G401 (cell line): ENCODE measurements at regions not wholly inside any gene's neighbourhood (a gene's known extent, or its start where the extent isn't known, plus 50 kb on each side); places are given as distances from the start of the nearest gene placed in this dataset.
A peak's percentile ranks its signal among the peaks of the same experiment; 100 is the strongest.

ENCODE experiments used
- DNase-seq: peaks from one replicate; pipeline ENCODE4 v3.0.0-alpha.2; 2015; ENCODE audit warnings: low spot score
- in situ Hi-C: cut with HindIII; loops from 2 replicates; pipeline ENCODE4 v1.10.0; 2016; ENCODE audit warnings: low sequenced_read_pairs, mixed read lengths

DNA sequence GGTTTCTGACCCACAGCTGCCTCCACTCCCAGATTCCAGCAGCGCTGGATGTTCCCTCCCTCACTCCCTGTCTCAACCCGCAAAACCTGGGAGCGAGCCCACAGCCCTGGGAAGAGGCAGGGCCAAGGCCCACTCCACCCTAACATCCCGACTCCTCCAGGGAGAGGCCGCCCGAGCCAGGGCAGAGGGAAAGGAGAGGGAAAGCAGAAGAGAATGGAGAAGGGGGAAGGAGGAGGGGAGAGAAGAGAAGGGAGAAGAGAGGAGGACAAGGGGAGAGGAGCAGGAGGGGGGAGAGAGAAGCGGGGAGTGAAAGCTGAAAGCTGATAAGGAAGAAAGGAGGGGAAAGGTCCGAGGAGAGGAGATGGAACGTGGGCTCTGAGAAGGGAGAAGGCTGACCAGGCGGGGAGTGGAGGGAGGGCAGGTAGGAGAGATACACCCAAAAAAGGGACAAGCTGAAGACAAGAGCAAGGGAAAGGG lies 120.2 kb upstream of the PJA1 start:
- no peak for DNase-seq
- in situ Hi-C loops: no loop called here

DNA sequence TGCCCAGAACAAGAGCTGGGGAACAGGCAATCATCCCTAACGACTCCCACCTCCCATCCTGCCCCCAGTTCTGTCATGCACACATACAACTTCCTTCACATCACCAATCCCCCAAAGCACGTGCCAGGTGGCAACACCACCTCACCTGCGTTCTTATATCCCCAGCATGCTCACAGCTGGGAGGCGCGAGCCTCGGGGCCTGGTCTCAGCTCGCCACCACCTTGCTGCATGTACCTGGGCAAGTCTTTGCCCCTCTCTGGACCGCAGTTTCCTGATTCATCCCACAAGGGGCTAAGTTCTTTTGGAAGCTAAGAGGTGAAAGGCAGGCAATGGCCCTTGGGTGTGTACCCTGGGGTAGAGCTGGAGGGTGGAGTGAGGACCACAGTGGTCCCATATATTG lies 119.2 kb upstream of the PJA1 start:
- DNase-seq: no peak
- in situ Hi-C loops: no loop called here

DNA sequence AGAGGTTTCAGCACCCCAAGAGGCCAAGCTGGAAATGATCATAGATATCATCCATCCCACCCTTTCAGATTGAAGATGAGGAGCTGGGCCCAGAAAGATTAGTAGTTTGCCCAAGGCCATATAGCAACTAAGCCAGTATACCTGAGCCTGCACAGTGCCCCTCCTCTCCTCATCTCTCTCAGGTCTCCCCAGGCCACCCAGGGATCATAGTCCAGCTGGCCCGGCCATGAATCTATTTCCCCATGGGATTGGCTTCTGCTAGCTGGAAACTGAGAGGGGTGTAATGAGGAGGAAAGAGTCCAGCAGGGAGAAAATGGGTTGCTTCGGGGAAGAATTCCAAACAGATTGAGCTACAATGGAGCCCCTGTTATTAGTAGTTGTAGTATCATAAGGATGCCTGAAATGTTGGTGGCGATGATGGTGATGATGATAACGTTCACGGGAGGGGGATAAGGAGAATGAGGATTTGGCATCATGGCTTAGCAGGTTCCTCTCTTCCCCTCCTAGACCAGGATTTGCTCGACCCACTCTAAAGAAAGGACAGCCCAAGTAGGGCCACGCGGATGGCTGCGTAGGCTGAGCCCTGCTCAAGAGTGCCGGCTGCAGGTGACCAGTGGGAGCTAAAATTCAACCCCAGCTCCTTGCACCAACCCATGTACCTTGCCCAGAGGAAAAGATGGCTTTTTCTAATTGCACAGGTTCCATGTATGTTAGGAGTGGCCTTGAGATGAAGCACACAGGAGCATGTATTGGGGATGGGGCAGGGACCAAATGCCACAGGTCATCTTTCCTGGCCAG lies 117.8 kb upstream of the PJA1 start:
- in situ Hi-C loops: no loop called here
- no peak for DNase-seq

DNA sequence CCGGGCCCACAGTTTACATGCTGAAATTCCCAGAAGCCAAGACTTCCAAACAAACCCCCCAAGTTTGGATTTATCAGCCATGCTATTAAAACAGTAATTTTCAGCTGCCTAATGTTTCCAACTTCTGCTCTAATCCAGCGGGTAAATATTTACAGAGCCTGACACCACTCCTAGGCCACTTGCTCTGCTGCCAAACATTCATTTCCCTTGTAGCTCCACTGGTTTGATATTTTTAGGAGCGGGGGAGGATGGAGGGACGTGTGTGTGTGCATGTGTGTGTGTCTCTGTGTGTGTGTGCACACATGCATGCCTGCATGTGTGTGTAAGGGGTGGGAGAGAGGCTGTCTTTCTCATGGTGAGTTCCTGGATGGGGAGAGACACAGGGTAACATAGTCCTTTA lies 115.7 kb upstream of the PJA1 start:
- no peak for DNase-seq
- in situ Hi-C loops: no loop called here

DNA sequence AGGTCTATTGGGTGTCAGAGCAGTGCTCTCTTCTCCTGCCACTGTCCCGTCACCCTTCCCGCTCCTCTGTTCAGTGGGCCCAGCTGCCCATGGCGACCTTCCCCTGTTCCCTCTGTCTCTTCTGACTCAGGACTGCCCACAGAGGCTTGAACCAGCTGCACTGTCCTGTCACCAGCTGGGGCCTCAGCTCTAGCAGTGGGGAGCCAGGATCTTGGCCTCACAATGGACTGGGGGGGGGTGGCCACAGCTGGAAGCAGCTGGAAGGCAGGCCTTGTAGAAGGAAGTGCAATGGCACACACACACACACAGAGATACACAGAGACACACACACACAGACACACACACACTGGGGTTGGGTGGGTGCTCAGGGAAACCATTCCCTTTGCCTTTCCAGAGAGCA lies 114.0 kb upstream of the PJA1 start:
- in situ Hi-C loops: no loop called here

DNA sequence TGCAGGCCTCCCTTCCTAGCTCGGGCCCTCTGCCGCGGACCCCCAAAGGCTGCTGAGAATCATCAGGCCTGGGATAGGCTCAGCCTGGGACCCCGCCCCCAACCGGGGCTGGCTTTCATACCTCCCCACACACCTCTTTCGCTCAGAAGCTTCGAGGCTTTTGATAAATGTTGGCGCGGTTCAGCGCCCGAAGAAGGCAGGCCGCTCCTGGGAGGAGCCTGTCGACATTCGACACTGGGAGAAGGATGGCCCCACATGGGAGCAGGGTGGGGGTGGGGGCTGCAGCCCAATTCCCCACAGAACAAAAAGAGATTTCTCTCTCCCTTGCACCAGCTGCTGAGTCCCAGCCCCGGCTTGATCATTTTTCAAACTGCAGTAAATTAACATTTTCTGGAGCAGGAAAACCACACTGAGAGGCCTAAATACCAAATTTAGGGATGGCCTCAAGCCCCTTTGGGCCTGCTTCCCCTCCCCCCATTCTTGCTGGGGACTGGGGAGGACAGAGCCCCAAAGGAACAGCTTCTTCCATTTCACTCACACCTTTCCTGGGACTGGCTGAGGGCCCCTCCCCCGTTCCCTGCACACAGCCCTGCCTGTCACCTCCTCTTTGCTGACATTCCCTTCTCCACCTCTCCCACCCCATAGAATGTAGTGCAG lies 112.9 kb upstream of the PJA1 start:
- DNase-seq: no peak
- in situ Hi-C loops: no loop called here

More for the DNA sequence above, 114.0 kb upstream of the PJA1 start:
- no peak for DNase-seq

DNA sequence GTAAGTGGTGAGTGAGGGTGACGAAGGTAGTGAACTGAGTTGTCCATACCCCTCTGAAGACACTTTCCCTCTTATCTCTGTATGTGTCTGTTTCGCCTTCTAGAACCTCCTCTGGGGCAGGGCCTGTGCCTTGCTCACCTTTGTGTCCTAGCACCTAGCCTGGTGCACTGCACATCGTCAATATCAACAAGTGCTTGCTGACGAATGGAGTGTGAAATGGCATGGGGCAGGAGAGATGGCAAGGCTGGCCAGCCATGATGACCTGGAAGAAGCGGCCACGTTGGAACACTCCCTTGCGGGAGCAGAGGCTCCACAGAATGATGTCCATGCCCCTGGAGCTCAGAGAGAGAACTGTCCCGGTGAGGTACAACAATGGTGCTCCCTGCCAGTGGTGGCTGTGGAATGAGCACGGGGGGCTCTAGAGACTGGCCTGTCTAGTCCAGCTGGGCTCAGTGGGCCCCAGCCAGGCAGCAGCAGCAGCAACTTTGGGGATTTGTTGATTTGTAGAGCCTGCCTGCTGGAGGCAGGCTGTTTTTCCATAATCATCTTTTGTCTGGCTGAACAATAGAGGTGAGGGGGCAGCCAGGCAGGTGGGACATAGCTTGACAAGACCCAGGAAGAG lies 112.2 kb upstream of the PJA1 start:
- in situ Hi-C loops: no loop called here
- no peak for DNase-seq

DNA sequence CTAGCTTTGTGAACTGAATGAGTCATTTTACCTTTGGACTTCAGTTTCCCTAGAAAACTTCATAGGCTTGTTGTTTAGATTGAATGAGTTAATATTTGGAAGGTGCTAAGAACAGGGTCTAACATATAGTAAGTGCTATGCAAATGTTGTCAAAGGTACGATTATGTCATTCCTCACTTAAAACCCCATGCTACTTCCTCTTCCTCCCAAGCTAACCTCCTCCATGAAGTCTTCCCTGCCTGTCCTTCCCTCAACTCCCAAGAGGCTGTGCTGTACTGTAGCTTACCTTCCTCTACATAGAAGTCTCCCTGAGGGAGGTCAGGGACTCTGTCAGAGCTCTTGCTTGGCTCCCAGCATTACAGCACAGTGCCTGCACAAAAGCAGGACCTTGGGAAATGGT lies 103.4 kb upstream of the PJA1 start:
- in situ Hi-C loops: no loop called here
- no peak for DNase-seq

DNA sequence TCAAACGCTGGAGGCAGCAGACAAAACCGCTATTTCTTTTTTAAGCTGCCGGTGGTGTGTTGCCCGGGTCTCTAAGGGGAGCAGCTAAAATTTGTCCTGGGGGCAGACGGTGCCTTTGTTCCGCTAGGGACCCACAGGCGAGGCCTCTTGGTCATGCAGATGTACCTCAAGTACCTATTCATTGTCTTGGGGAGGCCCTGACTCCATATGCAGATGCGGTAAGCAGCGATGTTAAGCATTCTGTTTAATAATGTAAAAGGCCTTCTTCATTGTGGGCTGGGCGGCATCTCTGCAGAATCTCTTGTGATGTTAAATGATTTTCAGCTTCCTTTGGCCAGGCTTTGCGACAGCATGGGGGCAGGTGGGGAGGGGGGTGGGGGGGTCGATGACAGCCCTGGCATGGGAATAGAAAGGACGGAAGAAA lies 98.9 kb upstream of the PJA1 start:
- in situ Hi-C loops: no loop called here
- DNase-seq: no peak

DNA sequence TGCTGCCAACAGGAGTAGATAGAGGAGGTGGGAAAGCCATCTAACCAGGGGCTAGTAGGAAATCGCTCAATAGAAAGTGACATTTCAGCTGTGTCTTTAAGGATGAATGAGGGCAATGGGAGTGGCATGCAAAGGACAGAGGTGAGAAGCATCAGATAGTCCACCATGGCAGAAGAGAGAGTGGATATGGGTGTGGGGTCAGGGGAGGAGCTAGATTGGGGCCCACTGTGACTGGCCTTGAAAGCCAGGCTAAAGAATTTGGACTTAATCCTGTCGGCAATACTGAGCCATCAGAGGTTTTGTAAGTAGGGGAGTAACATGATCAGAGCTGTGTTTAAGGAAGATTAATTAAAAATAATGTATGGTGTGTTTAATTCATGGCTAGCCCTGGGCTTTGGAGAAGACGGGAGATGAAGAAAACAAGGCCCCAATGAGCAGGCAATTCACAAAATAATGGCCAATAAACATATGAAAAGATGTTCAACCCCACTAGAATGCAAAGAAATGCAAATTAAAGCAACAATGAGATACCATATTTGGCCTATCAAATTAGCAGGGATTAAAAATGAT lies 98.1 kb upstream of the PJA1 start:
- in situ Hi-C loops: no loop called here
- no peak for DNase-seq

DNA sequence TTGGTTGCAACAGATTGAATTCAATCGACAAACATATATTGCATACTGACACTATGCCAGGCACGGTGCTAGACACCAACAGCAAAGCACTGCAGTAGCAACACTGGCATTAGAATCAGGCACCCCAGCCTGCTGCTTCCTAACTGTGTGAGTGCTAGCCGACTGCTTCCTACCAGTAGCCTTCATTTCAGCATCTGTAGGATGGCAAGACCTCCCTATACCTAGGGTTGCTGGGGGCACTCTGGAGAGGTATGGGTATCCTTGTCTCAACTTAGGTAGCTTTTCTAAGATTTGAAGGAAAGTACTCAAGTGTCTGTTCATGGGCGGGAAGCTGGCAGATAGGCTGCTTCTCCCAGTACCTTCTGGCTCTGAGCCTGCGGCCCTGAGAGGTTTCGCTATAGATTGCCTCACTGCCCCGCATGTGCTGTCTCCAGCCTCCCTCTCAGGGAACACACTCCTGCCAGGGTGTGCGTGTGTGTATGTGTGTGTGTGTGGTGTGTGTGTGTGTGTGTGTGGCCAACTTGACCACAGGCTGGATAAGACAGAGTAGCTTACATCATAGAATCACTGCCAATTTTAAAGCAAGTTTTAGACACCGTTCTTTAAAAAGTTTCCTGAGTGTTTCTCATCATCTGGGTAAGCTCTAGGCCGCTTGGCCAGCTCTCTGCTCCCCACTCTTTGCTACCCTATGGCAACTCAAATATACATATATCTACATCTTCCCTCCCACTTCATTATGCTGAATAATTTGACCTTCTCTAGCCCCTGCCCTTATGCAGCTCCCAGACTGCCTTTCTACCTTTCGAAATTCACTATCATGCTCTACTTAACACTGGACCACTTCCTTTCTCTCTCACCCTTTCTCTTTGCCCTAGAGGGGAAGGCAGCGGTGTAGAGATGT lies 97.0 kb upstream of the PJA1 start:
- no peak for DNase-seq
- in situ Hi-C loops: no loop called here

DNA sequence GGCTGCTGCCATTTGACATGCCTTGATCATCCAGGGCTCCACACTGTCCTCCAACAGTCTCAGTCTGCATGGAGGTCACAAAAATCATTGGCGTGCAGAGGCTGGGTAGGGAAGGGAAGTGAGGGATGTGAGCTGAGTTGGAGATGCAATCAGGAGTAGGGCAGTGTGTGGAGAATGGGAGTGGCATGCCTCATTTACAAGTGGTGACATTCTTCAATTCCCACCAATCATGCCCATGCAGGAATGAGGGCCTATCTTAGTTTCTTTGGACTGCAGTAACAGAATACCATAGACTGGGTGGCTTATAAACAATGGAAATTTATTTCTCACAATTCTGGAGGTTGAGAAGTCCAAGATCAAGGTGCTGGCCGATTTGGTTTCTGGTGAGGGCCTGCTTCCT lies 94.9 kb upstream of the PJA1 start:
- no peak for DNase-seq
- in situ Hi-C loops: no loop called here

DNA sequence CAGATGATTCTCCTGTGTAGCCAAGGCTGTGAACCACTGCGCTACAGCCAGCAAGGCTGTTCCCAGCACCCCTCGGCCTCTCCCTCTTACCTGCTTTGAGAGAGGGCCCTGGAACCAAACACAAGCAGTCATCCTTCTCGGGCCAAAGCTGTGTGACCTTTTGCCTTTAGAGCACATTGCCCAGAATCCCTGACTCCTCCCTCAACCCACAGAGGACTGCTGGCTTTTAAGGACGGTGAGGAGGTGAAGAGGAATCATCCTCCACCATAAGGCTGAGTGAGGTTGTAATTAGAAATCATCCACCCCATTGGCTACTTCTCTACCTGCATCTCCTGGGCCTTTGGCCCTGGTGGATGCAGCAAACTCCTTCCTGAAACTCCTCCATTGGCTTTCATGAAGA lies 93.6 kb upstream of the PJA1 start:
- DNase-seq: no peak
- in situ Hi-C loops: no loop called here

DNA sequence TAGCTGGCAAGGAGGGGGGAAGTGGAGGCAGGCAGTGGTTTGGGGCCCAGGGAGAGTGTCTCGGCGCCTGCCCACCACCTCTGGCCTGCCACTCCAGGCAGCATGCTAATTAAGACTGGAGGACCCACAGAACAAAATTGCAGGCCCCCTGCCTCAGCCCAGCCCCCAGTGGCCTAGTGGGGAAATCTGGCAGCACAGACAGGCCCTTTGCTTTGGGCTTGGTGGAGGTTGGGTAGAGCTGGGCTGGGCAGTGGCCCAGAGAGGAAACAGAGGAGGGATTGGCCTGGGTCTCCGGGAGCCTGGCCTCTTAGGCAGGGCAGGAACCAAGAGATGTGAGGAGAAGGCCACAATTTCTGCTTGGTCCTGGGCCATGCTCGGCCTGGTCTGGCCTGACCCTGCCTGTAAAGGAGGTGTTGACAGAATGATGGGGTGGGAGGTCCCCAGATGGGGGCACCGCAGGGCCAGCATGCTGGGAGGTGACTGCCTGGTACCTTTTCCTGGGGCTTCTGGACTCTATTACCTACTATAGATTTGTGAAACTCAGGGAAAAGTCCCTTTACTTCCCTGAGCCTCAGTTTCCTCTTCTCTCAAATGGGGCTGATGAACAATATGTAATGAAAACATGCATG lies 92.4 kb upstream of the PJA1 start:
- in situ Hi-C loops: no loop called here
- DNase-seq: no peak

DNA sequence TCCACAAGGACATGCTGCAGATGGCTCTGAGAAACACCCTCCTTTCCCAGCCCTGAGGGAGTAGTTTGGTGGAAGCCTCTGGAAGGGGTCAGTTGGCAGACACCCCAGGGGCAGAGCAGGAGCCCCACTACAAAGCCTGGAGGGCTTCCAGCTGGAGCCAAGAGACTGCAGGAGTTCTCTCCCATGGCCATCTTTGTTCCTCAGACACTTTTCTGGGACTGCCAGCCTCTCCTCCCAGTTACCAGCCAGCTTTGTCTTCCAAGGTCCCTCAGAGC lies 91.0 kb upstream of the PJA1 start:
- DNase-seq: no peak
- in situ Hi-C loops: no loop called here

DNA sequence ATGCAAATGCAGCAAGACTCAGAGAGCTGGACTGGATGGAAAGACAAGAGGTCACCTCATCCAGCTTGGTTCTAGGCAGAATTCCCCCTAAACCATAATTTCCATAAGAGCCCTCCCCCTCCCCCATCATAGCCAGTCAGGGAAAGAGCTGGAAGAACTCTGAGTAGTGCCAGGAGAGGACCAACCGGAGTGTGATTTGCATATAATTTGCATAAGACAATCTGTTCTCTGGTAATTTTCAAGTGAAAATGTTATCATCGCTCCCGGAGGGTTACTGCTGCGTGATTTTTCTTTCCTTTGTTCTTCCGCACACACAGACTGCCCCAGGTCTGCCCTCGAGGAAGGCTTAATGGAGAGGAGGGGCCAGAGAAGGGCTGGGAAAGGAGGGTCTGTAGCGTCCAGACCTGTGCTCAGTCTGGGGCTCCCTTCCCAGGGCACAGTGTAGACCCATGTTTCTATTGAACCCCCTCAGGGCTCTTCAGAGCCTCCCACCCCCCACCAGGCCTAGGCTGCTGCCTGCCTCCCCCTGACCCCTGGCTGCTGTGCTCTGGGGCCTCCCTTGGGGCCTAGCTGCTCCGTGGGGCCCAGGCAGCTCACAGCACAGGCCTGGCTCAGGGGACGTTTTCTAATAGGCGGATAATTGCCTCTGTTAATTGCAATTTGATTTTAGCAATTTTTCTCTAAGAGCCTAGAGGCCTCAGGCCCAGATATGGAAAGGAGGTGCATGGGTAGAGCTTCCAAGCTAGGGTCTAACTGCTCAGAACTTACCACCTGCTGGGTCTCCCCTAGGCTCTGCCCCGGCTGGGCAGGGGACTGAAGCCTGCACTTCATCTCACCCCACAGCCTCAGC lies 90.4 kb upstream of the PJA1 start:
- in situ Hi-C loops: no loop called here
- no peak for DNase-seq

DNA sequence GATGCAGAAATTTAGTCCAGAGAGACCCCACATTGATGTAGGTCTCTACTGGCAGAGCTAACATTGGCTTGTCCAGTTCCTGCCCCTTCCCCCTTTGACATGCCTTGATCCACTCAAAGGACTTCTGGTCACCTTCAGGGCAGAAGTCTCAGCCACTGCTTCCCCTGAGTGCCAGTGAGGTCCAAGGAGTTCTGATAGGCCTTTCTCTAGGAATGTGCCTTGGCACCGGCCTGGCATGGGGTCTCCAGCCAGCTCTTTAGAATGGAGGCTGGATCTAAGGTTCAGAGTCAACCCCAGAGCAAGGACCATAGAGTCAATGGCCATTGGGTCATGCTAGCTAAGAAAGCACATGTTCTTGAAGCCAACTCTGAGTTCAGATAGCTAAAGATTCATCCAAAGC lies 88.6 kb upstream of the PJA1 start:
- in situ Hi-C loops: no loop called here
- no peak for DNase-seq

DNA sequence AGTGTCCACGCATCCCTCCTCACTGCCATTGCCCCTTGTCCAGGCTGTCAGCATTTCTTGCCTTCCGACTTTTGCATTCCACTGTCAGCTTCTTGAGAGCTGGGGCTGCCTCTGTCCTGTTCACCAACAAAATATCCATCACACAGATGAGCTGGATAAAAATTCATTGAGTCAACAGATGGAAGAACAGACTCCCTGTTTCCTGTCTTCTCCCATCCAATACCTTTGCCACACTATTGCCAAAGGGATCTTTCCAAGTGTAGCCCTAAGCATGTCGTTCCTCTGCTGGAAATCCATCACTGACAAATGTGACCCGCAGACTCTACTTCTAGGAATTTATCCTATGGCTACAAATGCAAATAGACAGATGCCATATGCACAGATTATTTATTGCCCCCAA lies 78.0 kb upstream of the PJA1 start:
- peak; percentile 61 for DNase-seq
- in situ Hi-C loops: no loop called here
